ENCODE measurements at regions not wholly inside any gene's neighbourhood (a gene's known extent, or its start where the extent isn't known, plus 50 kb on each side); places are given as distances from the start of the nearest gene placed in this dataset.
"Not testable (repeated sequence)": the region's sequence is repeated elsewhere in the genome, so short reads cannot be mapped to it uniquely, and the experiment has no call there.

DNA sequence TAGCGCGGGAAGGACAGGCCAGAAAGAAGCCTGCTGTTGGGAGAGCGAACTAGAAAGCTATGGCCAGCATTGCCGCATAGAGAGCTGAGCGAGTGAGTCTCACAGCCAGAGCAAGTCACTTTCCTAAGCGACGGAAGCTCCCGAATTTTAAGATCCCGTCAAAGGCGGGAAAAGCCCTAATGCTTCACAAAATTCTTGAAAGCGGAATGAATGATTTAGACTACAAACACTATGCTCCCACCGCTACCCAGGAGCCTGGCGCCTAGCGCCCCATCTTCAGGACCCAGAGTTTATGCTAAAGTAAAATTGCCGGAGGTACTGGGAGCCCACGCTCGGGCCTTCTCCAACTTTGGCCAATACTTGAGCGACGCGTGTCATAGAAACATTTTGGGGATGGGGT, 409.9 kb upstream of the ESRRG start:
- DNase-seq (ENCODE audit: extremely low spot score, unreplicated experiment) = no peak
- peaks cover 84% of the 10 kb centered on the region for H3K27me3 Mint-ChIP-seq (ENCODE audit: unreplicated experiment)
- no peaks in the 10 kb centered on the region for H3K36me3 Mint-ChIP-seq (ENCODE audit: unreplicated experiment)
- TF ChIP-seq, protein P1, sequence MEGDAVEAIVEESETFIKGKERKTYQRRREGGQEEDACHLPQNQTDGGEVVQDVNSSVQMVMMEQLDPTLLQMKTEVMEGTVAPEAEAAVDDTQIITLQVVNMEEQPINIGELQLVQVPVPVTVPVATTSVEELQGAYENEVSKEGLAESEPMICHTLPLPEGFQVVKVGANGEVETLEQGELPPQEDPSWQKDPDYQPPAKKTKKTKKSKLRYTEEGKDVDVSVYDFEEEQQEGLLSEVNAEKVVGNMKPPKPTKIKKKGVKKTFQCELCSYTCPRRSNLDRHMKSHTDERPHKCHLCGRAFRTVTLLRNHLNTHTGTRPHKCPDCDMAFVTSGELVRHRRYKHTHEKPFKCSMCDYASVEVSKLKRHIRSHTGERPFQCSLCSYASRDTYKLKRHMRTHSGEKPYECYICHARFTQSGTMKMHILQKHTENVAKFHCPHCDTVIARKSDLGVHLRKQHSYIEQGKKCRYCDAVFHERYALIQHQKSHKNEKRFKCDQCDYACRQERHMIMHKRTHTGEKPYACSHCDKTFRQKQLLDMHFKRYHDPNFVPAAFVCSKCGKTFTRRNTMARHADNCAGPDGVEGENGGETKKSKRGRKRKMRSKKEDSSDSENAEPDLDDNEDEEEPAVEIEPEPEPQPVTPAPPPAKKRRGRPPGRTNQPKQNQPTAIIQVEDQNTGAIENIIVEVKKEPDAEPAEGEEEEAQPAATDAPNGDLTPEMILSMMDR (IDR thresholded peaks at IDR 0.05) = no peak
- H3K4me1 Mint-ChIP-seq (ENCODE audit: unreplicated experiment) = peaks cover 31% of the 10 kb centered on the region
- H3K27ac Mint-ChIP-seq (ENCODE audit: unreplicated experiment) = no peak overlapping the region
- no peaks in the 10 kb centered on the region for H3K9me3 Mint-ChIP-seq (ENCODE audit: unreplicated experiment)
- H3K4me3 Mint-ChIP-seq (ENCODE audit: unreplicated experiment) = no peak overlapping the region

DNA sequence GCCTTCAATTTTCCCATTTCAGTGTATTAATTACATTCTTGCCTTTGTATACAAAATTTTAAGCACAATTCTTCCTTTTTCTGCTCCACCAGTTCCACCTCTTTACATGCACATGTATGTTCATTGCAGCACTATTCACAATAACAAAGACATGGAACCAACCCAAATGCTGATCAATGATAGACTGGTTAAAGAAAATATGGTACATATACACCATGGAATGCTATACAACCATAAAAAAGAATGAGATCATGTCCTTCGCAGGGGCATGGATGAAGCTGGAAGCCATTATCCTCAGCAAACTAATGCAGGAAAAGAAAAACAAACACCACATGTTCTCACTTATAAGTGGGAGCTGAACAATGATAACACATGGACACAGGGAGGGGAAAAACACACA, 400.1 kb upstream of the ESRRG start:
- H3K36me3 Mint-ChIP-seq (ENCODE audit: unreplicated experiment); H3K9me3 Mint-ChIP-seq (ENCODE audit: unreplicated experiment); H3K27ac Mint-ChIP-seq (ENCODE audit: unreplicated experiment); H3K4me3 Mint-ChIP-seq (ENCODE audit: unreplicated experiment); DNase-seq (ENCODE audit: extremely low spot score, unreplicated experiment); H3K4me1 Mint-ChIP-seq (ENCODE audit: unreplicated experiment); H3K27me3 Mint-ChIP-seq (ENCODE audit: unreplicated experiment): not testable (repeated sequence)

DNA sequence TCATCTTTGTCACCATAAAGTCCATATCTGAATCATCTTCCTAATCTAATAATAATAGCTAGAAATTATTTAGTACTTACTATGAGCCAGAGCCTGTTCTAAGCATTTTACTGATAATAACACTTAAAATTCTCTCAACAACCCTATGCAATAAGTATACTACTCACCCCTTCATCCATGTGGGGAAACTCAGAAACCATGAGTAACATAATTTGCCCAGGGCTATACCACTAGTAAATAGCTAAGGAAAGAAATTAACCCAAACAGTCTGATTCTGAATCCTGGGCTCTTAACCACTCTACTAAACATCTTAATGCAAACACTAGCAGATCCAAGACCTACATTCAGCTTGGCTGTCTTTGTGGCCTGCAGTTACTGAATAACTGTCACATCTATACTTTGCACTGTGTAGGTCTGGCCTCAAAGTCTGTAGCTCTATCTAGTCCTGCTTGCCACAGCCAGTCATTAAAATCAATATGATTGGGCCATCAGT, 394.8 kb upstream of the ESRRG start:
- Mint-ChIP-seq H3K4me3 (ENCODE audit: unreplicated experiment) (no peak overlapping the region), H3K36me3 (ENCODE audit: unreplicated experiment) (no peaks in the 10 kb centered on the region), H3K27ac (ENCODE audit: unreplicated experiment) (no peak overlapping the region), H3K27me3 (ENCODE audit: unreplicated experiment) (no peaks in the 10 kb centered on the region), H3K9me3 (ENCODE audit: unreplicated experiment) (no peaks in the 10 kb centered on the region), H3K4me1 (ENCODE audit: unreplicated experiment) (no peaks in the 10 kb centered on the region)
- TF ChIP-seq, protein P1 (IDR thresholded peaks at IDR 0.05) = no peak
- no peak for DNase-seq (ENCODE audit: extremely low spot score, unreplicated experiment)

DNA sequence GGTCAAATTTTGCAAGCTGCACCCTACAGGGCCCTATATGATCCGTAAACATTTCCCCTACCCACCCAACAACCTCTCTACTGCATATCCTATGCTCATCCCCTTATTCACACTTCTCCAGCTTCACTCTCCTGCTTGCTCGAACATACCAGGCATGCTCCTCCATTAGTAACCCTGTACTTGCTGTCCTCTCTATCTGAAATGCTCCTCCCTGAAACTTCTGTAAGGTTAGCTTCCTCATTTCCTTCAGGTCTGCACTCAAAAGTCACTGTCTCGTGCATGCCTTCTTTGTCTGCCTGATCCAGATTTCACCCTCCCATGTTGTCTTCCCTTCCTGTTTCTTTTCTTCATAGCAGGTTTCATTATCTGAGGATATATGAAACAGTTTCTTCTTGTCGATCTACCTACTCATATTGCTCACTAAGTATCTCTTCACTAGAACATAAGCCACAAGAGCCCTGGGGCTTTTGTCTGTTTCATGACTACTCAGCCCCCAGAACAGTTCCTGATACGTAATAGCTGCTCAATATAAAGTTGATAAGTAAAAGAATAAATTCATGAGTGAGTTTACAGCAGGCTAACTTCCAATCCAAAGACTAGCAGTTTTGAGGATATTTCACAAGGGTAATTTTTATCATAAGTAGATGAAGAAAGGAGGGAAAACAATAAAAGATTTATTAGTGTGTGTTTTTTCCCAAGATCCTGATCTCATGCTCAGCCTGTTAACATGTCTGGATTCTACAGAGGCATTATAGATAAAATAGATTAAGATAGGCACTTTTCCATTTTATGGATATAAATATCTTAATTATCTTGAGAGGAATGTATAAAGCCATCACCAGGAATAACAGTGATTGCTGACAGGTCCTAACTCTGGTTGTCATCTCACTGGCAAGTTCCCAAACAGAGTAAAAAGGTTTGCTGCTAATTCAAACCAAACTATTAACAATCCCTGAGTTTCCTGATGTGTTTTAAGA, 392.5 kb upstream of the ESRRG start:
- Mint-ChIP-seq H3K36me3 (ENCODE audit: unreplicated experiment) (no peaks in the 10 kb centered on the region), H3K9me3 (ENCODE audit: unreplicated experiment) (no peaks in the 10 kb centered on the region), H3K4me1 (ENCODE audit: unreplicated experiment) (no peaks in the 10 kb centered on the region), H3K27me3 (ENCODE audit: unreplicated experiment) (no peaks in the 10 kb centered on the region), H3K4me3 (ENCODE audit: unreplicated experiment) (no peak overlapping the region), H3K27ac (ENCODE audit: unreplicated experiment) (no peak overlapping the region)
- TF ChIP-seq, protein P1 (IDR thresholded peaks at IDR 0.05) = no peak
- no peak for DNase-seq (ENCODE audit: extremely low spot score, unreplicated experiment)

DNA sequence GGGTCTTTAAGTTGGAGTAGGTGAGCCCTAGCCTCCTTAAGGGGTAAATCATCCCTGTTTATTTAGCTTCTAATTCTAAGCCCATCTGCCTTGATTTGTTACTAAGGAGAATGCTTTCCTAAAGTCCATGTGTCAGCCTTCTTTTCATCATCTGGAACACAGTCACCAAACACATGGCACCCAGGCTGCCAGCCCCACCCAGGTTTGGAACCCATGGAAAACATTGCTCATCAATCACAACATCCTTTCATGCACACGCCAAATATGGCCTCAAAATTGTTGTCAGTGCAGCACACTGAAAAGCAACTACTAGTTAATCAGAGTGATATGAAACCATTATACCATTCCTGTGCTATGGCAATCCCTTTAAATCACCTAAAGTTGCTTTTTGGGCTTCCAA, 386.7 kb upstream of the ESRRG start:
- Mint-ChIP-seq H3K4me3 (ENCODE audit: unreplicated experiment) (no peak overlapping the region), H3K36me3 (ENCODE audit: unreplicated experiment) (no peaks in the 10 kb centered on the region)

More for the DNA sequence above, 386.7 kb upstream of the ESRRG start:
- no peak for DNase-seq (ENCODE audit: extremely low spot score, unreplicated experiment)
- no peak overlapping the region for H3K27ac Mint-ChIP-seq (ENCODE audit: unreplicated experiment)
- peaks cover 2% of the 10 kb centered on the region for H3K27me3 Mint-ChIP-seq (ENCODE audit: unreplicated experiment)
- H3K9me3 Mint-ChIP-seq (ENCODE audit: unreplicated experiment) = no peaks in the 10 kb centered on the region
- TF ChIP-seq, protein P1 (IDR thresholded peaks at IDR 0.05) = no peak
- no peaks in the 10 kb centered on the region for H3K4me1 Mint-ChIP-seq (ENCODE audit: unreplicated experiment)

All from osteocyte (in vitro differentiated cells).